Neuronal stem cell (in vitro differentiated cells): ENCODE measurements at regions not wholly inside any gene's neighbourhood (a gene's known extent, or its start where the extent isn't known, plus 50 kb on each side); places are given as distances from the start of the nearest gene placed in this dataset.

Experiments used
- DNase-seq: peaks from one replicate; pipeline ENCODE4 v3.0.0-alpha.2; 2013; ENCODE audit warnings: low spot score
- H2AFZ ChIP-seq: one replicate; pipeline ENCODE4 v1.6.1; 2013; ENCODE audit warnings: mild to moderate bottlenecking, low read length, inconsistent platforms
- H2AK5ac ChIP-seq: 2 replicates; pipeline ENCODE4 v1.6.1; 2013; ENCODE audit warnings: low read depth, mild to moderate bottlenecking, inconsistent platforms, low read length, moderate library complexity, mixed read lengths
- H2BK120ac ChIP-seq: 2 replicates; pipeline ENCODE4 v1.6.1; 2013; ENCODE audit warnings: low read depth, mild to moderate bottlenecking, inconsistent platforms, low read length, moderate library complexity, mixed read lengths
- H2BK12ac ChIP-seq: one replicate; pipeline ENCODE4 v1.6.1; 2013; ENCODE audit warnings: low read length, inconsistent platforms
- H2BK15ac ChIP-seq: 2 replicates; pipeline ENCODE4 v1.6.1; 2013; ENCODE audit warnings: mild to moderate bottlenecking, low read length, inconsistent platforms, mixed read lengths
- H2BK5ac ChIP-seq: one replicate; pipeline ENCODE4 v1.6.1; 2013; ENCODE audit warnings: inconsistent platforms, mild to moderate bottlenecking, low read length, moderate library complexity
- H3K14ac ChIP-seq: one replicate; pipeline ENCODE4 v1.6.1; 2013; ENCODE audit warnings: low read length, inconsistent platforms
- H3K18ac ChIP-seq: 2 replicates; pipeline ENCODE4 v1.6.1; 2013; ENCODE audit warnings: low read length, inconsistent platforms
- H3K23ac ChIP-seq: 2 replicates; pipeline ENCODE4 v1.6.1; 2013; ENCODE audit warnings: low read depth, mild to moderate bottlenecking, mixed read lengths, low read length, inconsistent platforms; ENCODE audit not compliant: poor library complexity
- H3K27ac ChIP-seq: replicated peaks from 3 replicates; pipeline ENCODE4 v1.5.1; 2013; ENCODE audit warnings: low read length, inconsistent platforms
- H3K27me3 ChIP-seq, 3 experiments: 2 replicates each; pipeline ENCODE4 v1.6.1; 2013; ENCODE audit warnings: low read length in 3 of 3, mild to moderate bottlenecking in 2 of 3, inconsistent platforms in 1 of 3, low read depth in 1 of 3, mixed read lengths in 1 of 3, moderate library complexity in 1 of 3; ENCODE audit not compliant: control insufficient read depth in 3 of 3, insufficient read depth in 3 of 3
- H3K36me3 ChIP-seq, 2 donors: replicated peaks in 1 of 2; 2 replicates each; pipeline ENCODE4 v1.6.1; 2013; ENCODE audit warnings: low read length in 2 of 2; ENCODE audit not compliant: control insufficient read depth in 2 of 2, insufficient read depth in 2 of 2
- H3K4ac ChIP-seq: 2 replicates; pipeline ENCODE4 v1.6.1; 2013; ENCODE audit warnings: inconsistent platforms, mild to moderate bottlenecking, low read length, moderate library complexity
- H3K4me1 ChIP-seq, 2 donors: 1 replicate in 1 of 2; 2 replicates in 1 of 2; pipeline ENCODE4 v1.6.1; 2013; ENCODE audit warnings: low read length in 2 of 2, low read depth in 1 of 2; ENCODE audit not compliant: control insufficient read depth in 2 of 2, insufficient read depth in 1 of 2
- H3K4me2 ChIP-seq: one replicate; pipeline ENCODE4 v1.6.1; 2013; ENCODE audit warnings: mild to moderate bottlenecking, low read length, inconsistent platforms; ENCODE audit not compliant: insufficient read depth, poor library complexity, severe bottlenecking
- H3K4me3 ChIP-seq, 2 donors: 2 replicates each; pipeline ENCODE4 v1.5.1; 2013; ENCODE audit warnings: low read length in 2 of 2, mild to moderate bottlenecking in 2 of 2, inconsistent platforms in 1 of 2, moderate library complexity in 1 of 2
- H3K79me1 ChIP-seq: one replicate; pipeline ENCODE4 v1.6.1; 2013; ENCODE audit warnings: low read depth, mild to moderate bottlenecking, inconsistent platforms, low read length, moderate library complexity
- H3K9ac ChIP-seq: one replicate; pipeline ENCODE4 v1.6.1; 2013; ENCODE audit warnings: mild to moderate bottlenecking, low read depth, low read length, inconsistent platforms; ENCODE audit not compliant: poor library complexity
- H3K9me3 ChIP-seq, 2 donors: replicated peaks in 1 of 2; 2 replicates each; pipeline versions ENCODE3 to v1.6.1; 2013; ENCODE audit warnings: low read length in 2 of 2, mild to moderate bottlenecking in 2 of 2, inconsistent platforms in 1 of 2, low read depth in 1 of 2, mixed read lengths in 1 of 2, moderate library complexity in 1 of 2; ENCODE audit not compliant: control insufficient read depth in 2 of 2, insufficient read depth in 1 of 2
- H4K8ac ChIP-seq: one replicate; pipeline ENCODE4 v1.6.1; 2013; ENCODE audit warnings: low read depth, mild to moderate bottlenecking, inconsistent platforms, low read length, moderate library complexity
- H4K91ac ChIP-seq: one replicate; pipeline ENCODE4 v1.6.1; 2013; ENCODE audit warnings: low read length, low read depth, mild to moderate bottlenecking, inconsistent platforms; ENCODE audit not compliant: poor library complexity
- WGBS, 2 donors: extraction: QIAGEN DNeasy Blood & Tissue Kit; methylation state at CpG; one replicate each; pipeline ENCODE4 v1.1.7; 2013; ENCODE audit warnings: missing lambda C conversion rate in 2 of 2, mixed read lengths in 1 of 2; ENCODE audit not compliant: insufficient read length in 2 of 2, insufficient replicate concordance in 1 of 2; ENCODE audit errors: extremely low coverage in 2 of 2; 5-methylcytosine and 5-hydroxymethylcytosine counted together

- Histone ChIP-seq H2BK15ac (no peak overlapping the region), H2AK5ac (no peak overlapping the region), H3K27me3 (no peaks in the 10 kb centered on the region), H2AFZ (no peak overlapping the region), H3K14ac (no peak overlapping the region), H3K4me2 (no peak overlapping the region), H4K91ac (no peak overlapping the region), H2BK120ac (no peak overlapping the region), H4K8ac (no peak overlapping the region), H3K4me3 (no peak overlapping the region), H3K9ac (no peak overlapping the region), H3K4me1 (no peaks in the 10 kb centered on the region), H3K9me3 (no peaks in the 10 kb centered on the region), H2BK12ac (no peak overlapping the region), H3K18ac (no peak overlapping the region), H3K27ac (no peak overlapping the region), H3K4ac (no peak overlapping the region), H3K79me1 (no peaks in the 10 kb centered on the region), H3K23ac (no peak overlapping the region), H3K36me3 (no peaks in the 10 kb centered on the region), H2BK5ac (no peak overlapping the region)
- DNase-seq: no peak
- WGBS, 2 donors: no CpG with 5 or more reads among the region's 1 CpG
Measured at GRCh38 chr13:90246005-90246404, 1101.5 kb upstream of the MIR17HG start.

GRCh38 chr13:90246687-90247345 is 1100.7 kb upstream of the MIR17HG start:
- Histone ChIP-seq H3K79me1 (no peaks in the 10 kb centered on the region), H2BK12ac (no peak overlapping the region), H3K9me3 (no peaks in the 10 kb centered on the region), H3K9ac (no peak overlapping the region), H2BK5ac (no peak overlapping the region), H3K18ac (no peak overlapping the region), H3K4me3 (no peak overlapping the region), H4K8ac (no peak overlapping the region), H2AK5ac (no peak overlapping the region), H2BK15ac (no peak overlapping the region), H3K27me3 (no peaks in the 10 kb centered on the region), H3K27ac (no peak overlapping the region), H3K4ac (no peak overlapping the region), H2BK120ac (no peak overlapping the region), H4K91ac (no peak overlapping the region), H3K4me1 (no peaks in the 10 kb centered on the region), H3K36me3 (no peaks in the 10 kb centered on the region), H3K23ac (no peak overlapping the region), H3K4me2 (no peak overlapping the region), H2AFZ (no peak overlapping the region), H3K14ac (no peak overlapping the region)
- WGBS, 2 donors: no CpG with 5 or more reads among the region's 3 CpGs
- no peak for DNase-seq

- H3K4me1 ChIP-seq: peaks cover 0 to 3% of the 10 kb centered on the region in 2 donors
- no peak overlapping the region for H2BK12ac ChIP-seq
Measured at GRCh38 chr13:90253806-90254205, 1093.7 kb upstream of the MIR17HG start.

GRCh38 chr13:90254437-90254836 is 1093.0 kb upstream of the MIR17HG start:
- no peak overlapping the region for H3K18ac ChIP-seq
- no peak overlapping the region for H3K14ac ChIP-seq
- no peak overlapping the region for H2BK12ac ChIP-seq
- no peak overlapping the region for H3K4me3 ChIP-seq
- H3K4me2 ChIP-seq: no peak overlapping the region
- no peak overlapping the region for H3K23ac ChIP-seq
- no CpG with 5 or more reads among the region's 2 CpGs for WGBS, 2 donors
- no peak overlapping the region for H3K4ac ChIP-seq
- H3K79me1 ChIP-seq: no peaks in the 10 kb centered on the region
- H3K27ac ChIP-seq: no peak overlapping the region
- no peaks in the 10 kb centered on the region for H3K9me3 ChIP-seq
- no peaks in the 10 kb centered on the region for H3K27me3 ChIP-seq
- no peaks in the 10 kb centered on the region for H3K36me3 ChIP-seq
- no peak overlapping the region for H2BK15ac ChIP-seq
- H3K4me1 ChIP-seq: peaks cover 0 to 4% of the 10 kb centered on the region in 2 donors
- H2AK5ac ChIP-seq: no peak overlapping the region
- no peak for DNase-seq
- H3K9ac ChIP-seq: no peak overlapping the region
- H2BK120ac ChIP-seq: no peak overlapping the region
- H2AFZ ChIP-seq: no peak overlapping the region
- no peak overlapping the region for H4K8ac ChIP-seq
- H4K91ac ChIP-seq: no peak overlapping the region
- no peak overlapping the region for H2BK5ac ChIP-seq

More at GRCh38 chr13:90253806-90254205, 1093.7 kb upstream of the MIR17HG start:
- Histone ChIP-seq H3K9ac (no peak overlapping the region), H3K27me3 (no peaks in the 10 kb centered on the region), H3K4me2 (no peak overlapping the region), H3K36me3 (no peaks in the 10 kb centered on the region), H2AFZ (no peak overlapping the region), H3K27ac (no peak overlapping the region), H3K4me3 (no peak overlapping the region), H3K9me3 (no peaks in the 10 kb centered on the region), H2BK120ac (no peak overlapping the region), H3K23ac (no peak overlapping the region), H4K8ac (no peak overlapping the region), H3K4ac (no peak overlapping the region), H2BK15ac (no peak overlapping the region), H2BK5ac (no peak overlapping the region), H3K79me1 (no peaks in the 10 kb centered on the region), H2AK5ac (no peak overlapping the region), H3K14ac (no peak overlapping the region), H3K18ac (no peak overlapping the region), H4K91ac (no peak overlapping the region)
- no CpG with 5 or more reads among the region's 5 CpGs for WGBS, 2 donors
- no peak for DNase-seq
